ENCODE measurements at regions not wholly inside any gene's neighbourhood (a gene's known extent, or its start where the extent isn't known, plus 50 kb on each side); places are given as distances from the start of the nearest gene placed in this dataset.

GRCh38 chr11:128148208-128148607, 439.1 kb downstream of the ETS1 start:
- BruUV-seq (replicated peaks), result no TSS peak
- ChIA-PET CTCF (interaction anchor here (3.2 to 3.6 kb wide), 2 partner anchors 9 to 11 kb away, joined by 7 to 27 read pairs; no protein-coding TSS in a partner anchor), POLR2A (no interaction called here)
- intact Hi-C loops (cut with micrococcal nuclease), result no loop called here
- Histone ChIP-seq H3K4me3 (replicated peaks in 1 of 3; ENCODE audit: insufficient read depth in 1 of 3, low read depth in 1 of 3, low read length in 3 of 3) (no peak overlapping the region), H3K36me3 (ENCODE audit: control insufficient read depth in 2 of 2, extremely low read depth in 1 of 2, insufficient read depth in 2 of 2, low read length in 2 of 2) (no peaks in the 10 kb centered on the region), H3K4me1 (ENCODE audit: control insufficient read depth, extremely low read depth, insufficient read depth, low read length) (peaks cover 4% of the 10 kb centered on the region), H3K79me2 (ENCODE audit: control insufficient read depth, insufficient read depth, low read length) (no peaks in the 10 kb centered on the region), H3K9me1 (replicated peaks; ENCODE audit: control insufficient read depth, extremely low read depth, insufficient read depth, low read length) (no peaks in the 10 kb centered on the region), H3K27me3 (ENCODE audit: control insufficient read depth in 2 of 2, insufficient read depth in 2 of 2, low read length in 2 of 2) (no peaks in the 10 kb centered on the region), H2AFZ (ENCODE audit: low read depth, low read length) (no peak overlapping the region), H3K4me2 (ENCODE audit: insufficient read depth, low read length) (no peak overlapping the region), H4K20me1 (replicated peaks; ENCODE audit: control insufficient read depth, extremely low read depth, insufficient read depth, low read length) (no peaks in the 10 kb centered on the region), H3K27ac (ENCODE audit: insufficient read depth, low read depth, low read length) (no peak overlapping the region), H3K9me3 (replicated peaks; ENCODE audit: control insufficient read depth, insufficient read depth, low read length) (no peaks in the 10 kb centered on the region), H3K9ac (replicated peaks; ENCODE audit: extremely low read depth, insufficient read depth, low read length) (no peak overlapping the region)
- dilution Hi-C loops (cut with MboI; ENCODE audit: extremely low pct_ligation_motif_present, low sequenced_read_pairs), result no loop called here
- TF ChIP-seq POLR2A (IDR thresholded peaks at IDR 0.05; ENCODE audit: low read depth, low read length), result no peak
- TF ChIP-seq MAX (IDR thresholded peaks at IDR 0.05; ENCODE audit: insufficient read depth, insufficient read length), result no peak
- TF ChIP-seq CTCF (IDR thresholded peaks at IDR 0.05; ENCODE audit: extremely low read depth in 1 of 2, insufficient read depth in 1 of 2, low read depth in 1 of 2, low read length in 2 of 2), result no peak
- TF ChIP-seq JUN (IDR thresholded peaks at IDR 0.05; ENCODE audit: borderline replicate concordance, insufficient read depth, insufficient read length, low read depth), result no peak
- TF ChIP-seq POLR2AphosphoS5 (IDR thresholded peaks at IDR 0.05; ENCODE audit: insufficient read depth, low read depth, low read length), result no peak
- TF ChIP-seq GATA2 (IDR thresholded peaks at IDR 0.05; ENCODE audit: insufficient read depth, insufficient read length, low read depth, low read length), result no peak
- FAIRE-seq, result no peak
- no peak for DNase-seq (ENCODE audit: low read depth, low spot score)

Measured in endothelial cell of umbilical vein (primary cell).